KMS-11 (cell line): ENCODE measurements at regions not wholly inside any gene's neighbourhood (a gene's known extent, or its start where the extent isn't known, plus 50 kb on each side); places are given as distances from the start of the nearest gene placed in this dataset.
"Not testable (repeated sequence)": the region's sequence is repeated elsewhere in the genome, so short reads cannot be mapped to it uniquely, and the experiment has no call there.

Experiments
- H2AFZ ChIP-seq: fragments of 200-600 bp; sonication (generic); 2 replicates; pipeline ENCODE4 v1.6.1; 2016; ENCODE audit warnings: antibody characterized with exemption, mixed run types, low read depth
- H3K27ac ChIP-seq: fragments of 200-600 bp; sonication (generic); 2 replicates; pipeline ENCODE4 v1.6.1; 2016; ENCODE audit warnings: mild to moderate bottlenecking, mixed run types
- H3K27me3 ChIP-seq: fragments of 200-600 bp; sonication (generic); 2 replicates; pipeline ENCODE4 v1.6.1; 2017; ENCODE audit warnings: mild to moderate bottlenecking, low read depth, mixed run types, moderate library complexity; ENCODE audit not compliant: insufficient read depth
- H3K36me3 ChIP-seq: fragments of 200-600 bp; sonication (generic); 2 replicates; pipeline ENCODE4 v1.6.1; 2017; ENCODE audit warnings: mild to moderate bottlenecking, mixed run types; ENCODE audit not compliant: insufficient read depth
- H3K4me1 ChIP-seq: fragments of 200-600 bp; sonication (generic); 2 replicates; pipeline ENCODE4 v1.6.1; 2016; ENCODE audit warnings: mild to moderate bottlenecking, low read depth, mixed run types; ENCODE audit not compliant: poor library complexity, severe bottlenecking
- H3K4me2 ChIP-seq: fragments of 200-600 bp; sonication (generic); 2 replicates; pipeline ENCODE4 v1.7.0; 2016; ENCODE audit warnings: mild to moderate bottlenecking, mixed run types
- H3K4me3 ChIP-seq: fragments of 200-600 bp; sonication (generic); IDR thresholded peaks from 2 replicates; pipeline ENCODE4 v1.6.1; 2017; ENCODE audit warnings: low read depth, low read length, mixed read lengths; ENCODE audit not compliant: insufficient read depth
- H3K79me2 ChIP-seq: fragments of 200-600 bp; sonication (generic); 2 replicates; pipeline ENCODE4 v1.6.1; 2016; ENCODE audit warnings: low read depth, mixed run types; ENCODE audit not compliant: insufficient read depth
- H3K9ac ChIP-seq: fragments of 200-600 bp; sonication (generic); 2 replicates; pipeline ENCODE4 v1.6.1; 2016; ENCODE audit warnings: mild to moderate bottlenecking, mixed run types
- H4K20me1 ChIP-seq: fragments of 200-600 bp; sonication (generic); 2 replicates; pipeline ENCODE4 v1.6.1; 2016; ENCODE audit warnings: mild to moderate bottlenecking, mixed run types; ENCODE audit not compliant: insufficient read depth
- TF ChIP-seq, protein P1 (sequence below): fragments of 200-600 bp; sonication (generic); conservative IDR thresholded peaks from 2 replicates; pipeline ENCODE4 v1.6.1; 2017; ENCODE audit warnings: low read depth, mild to moderate bottlenecking, antibody characterized with exemption, low read length, moderate library complexity, mixed read lengths

GRCh38 chr5:62223312-62223670 lies 82.7 kb upstream of the KIF2A start:
- not testable (repeated sequence) for H3K27me3 ChIP-seq, H4K20me1 ChIP-seq, H3K4me1 ChIP-seq, H3K9ac ChIP-seq, H3K4me3 ChIP-seq, H3K27ac ChIP-seq, H3K36me3 ChIP-seq, H3K79me2 ChIP-seq
- peak overlapping the region; percentile 11; the same call in 1 of the 2 replicates for H3K4me2 ChIP-seq
- TF ChIP-seq, protein P1, sequence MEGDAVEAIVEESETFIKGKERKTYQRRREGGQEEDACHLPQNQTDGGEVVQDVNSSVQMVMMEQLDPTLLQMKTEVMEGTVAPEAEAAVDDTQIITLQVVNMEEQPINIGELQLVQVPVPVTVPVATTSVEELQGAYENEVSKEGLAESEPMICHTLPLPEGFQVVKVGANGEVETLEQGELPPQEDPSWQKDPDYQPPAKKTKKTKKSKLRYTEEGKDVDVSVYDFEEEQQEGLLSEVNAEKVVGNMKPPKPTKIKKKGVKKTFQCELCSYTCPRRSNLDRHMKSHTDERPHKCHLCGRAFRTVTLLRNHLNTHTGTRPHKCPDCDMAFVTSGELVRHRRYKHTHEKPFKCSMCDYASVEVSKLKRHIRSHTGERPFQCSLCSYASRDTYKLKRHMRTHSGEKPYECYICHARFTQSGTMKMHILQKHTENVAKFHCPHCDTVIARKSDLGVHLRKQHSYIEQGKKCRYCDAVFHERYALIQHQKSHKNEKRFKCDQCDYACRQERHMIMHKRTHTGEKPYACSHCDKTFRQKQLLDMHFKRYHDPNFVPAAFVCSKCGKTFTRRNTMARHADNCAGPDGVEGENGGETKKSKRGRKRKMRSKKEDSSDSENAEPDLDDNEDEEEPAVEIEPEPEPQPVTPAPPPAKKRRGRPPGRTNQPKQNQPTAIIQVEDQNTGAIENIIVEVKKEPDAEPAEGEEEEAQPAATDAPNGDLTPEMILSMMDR, result peak; percentile 36; the same call in 1 of the 2 replicates
- H2AFZ ChIP-seq, result peak overlapping the region; percentile 39

- TF ChIP-seq, protein P1, result peak; percentile 60
- not testable (repeated sequence) for H3K4me2 ChIP-seq, H4K20me1 ChIP-seq, H3K4me3 ChIP-seq, H3K27me3 ChIP-seq, H3K9ac ChIP-seq, H3K4me1 ChIP-seq, H2AFZ ChIP-seq, H3K79me2 ChIP-seq, H3K27ac ChIP-seq, H3K36me3 ChIP-seq
These were observed 80.9 kb upstream of the KIF2A start for GRCh38 chr5:62224987-62225601.

DNA sequence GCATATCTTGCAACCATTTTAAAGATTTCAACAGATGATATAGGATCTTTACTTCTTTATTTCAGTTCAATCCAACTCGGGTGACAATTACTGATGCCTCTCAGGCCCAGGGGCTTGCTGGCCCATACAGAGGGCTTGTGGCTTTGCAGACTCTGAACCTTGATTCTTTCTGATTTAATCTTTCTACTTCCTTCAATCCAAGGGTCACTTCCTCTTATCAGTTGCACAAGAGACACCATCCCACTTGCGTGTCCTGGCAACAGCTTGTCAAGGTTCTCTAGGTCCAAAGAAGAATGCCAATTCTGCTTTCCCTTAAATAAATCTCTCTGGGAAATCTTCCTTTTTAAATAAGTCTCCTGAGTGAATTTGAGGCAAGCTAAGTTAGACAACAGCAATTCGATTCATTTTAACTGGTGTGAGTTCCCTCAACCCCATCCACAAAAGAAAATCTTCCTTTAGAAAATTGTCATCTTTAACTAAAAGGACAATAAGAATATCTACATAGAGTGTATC lies 75.1 kb upstream of the KIF2A start:
- H3K4me1 ChIP-seq, result peaks cover 16% of the 10 kb centered on the region
- H3K27ac ChIP-seq, H3K79me2 ChIP-seq, H2AFZ ChIP-seq, H3K27me3 ChIP-seq, H3K36me3 ChIP-seq, H4K20me1 ChIP-seq, H3K9ac ChIP-seq, H3K4me2 ChIP-seq, H3K4me3 ChIP-seq: not testable (repeated sequence)

DNA sequence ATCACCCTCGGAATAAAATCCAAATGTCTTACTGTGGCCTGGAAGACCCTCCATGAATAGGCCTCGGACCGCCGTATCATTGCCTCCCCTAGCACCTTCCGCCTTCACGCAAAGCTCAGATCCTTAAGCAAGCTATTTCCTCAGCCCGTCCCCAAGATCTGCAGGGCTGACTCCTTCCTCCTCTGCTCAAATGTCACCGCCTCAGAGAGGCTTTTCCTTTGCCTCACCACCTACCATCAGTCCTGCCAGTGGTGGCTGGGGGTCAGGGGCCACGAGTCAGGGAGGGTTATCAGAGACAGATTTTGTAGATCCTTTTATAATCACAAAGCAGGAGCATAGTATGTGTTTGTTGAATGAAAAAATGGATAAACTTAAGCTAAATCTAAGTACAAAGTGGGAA lies 74.4 kb upstream of the KIF2A start:
- Histone ChIP-seq H3K4me1 (peaks cover 21% of the 10 kb centered on the region), H3K27ac (no peak overlapping the region), H4K20me1 (no peaks in the 10 kb centered on the region), H3K36me3 (no peaks in the 10 kb centered on the region), H2AFZ (no peak overlapping the region), H3K4me2 (no peak overlapping the region), H3K79me2 (no peaks in the 10 kb centered on the region), H3K4me3 (no peak overlapping the region), H3K27me3 (no peaks in the 10 kb centered on the region), H3K9ac (no peak overlapping the region)
- TF ChIP-seq, protein P1, result no peak

- H3K4me3 ChIP-seq, H3K27me3 ChIP-seq, H3K79me2 ChIP-seq, H3K9ac ChIP-seq, H2AFZ ChIP-seq, H4K20me1 ChIP-seq, H3K36me3 ChIP-seq, H3K4me2 ChIP-seq, H3K27ac ChIP-seq: not testable (repeated sequence)
- peaks cover 26% of the 10 kb centered on the region for H3K4me1 ChIP-seq
These were observed 73.8 kb upstream of the KIF2A start for GRCh38 chr5:62232218-62232617.

GRCh38 chr5:62233083-62234046 lies 72.6 kb upstream of the KIF2A start:
- H3K79me2 ChIP-seq, H3K27me3 ChIP-seq, H3K9ac ChIP-seq, H3K36me3 ChIP-seq, H3K4me3 ChIP-seq, H2AFZ ChIP-seq, H3K27ac ChIP-seq, H3K4me2 ChIP-seq, H4K20me1 ChIP-seq: not testable (repeated sequence)
- peaks cover 36% of the 10 kb centered on the region for H3K4me1 ChIP-seq

- Histone ChIP-seq H3K27ac (peak overlapping the region; percentile 26; the same call in 1 of the 2 replicates), H3K4me2 (peak overlapping the region; percentile 29; the same call in 1 of the 2 replicates), H2AFZ (peak overlapping the region; percentile 7; the same call in 1 of the 2 replicates), H3K4me1 (peaks cover 36% of the 10 kb centered on the region)
- not testable (repeated sequence) for H4K20me1 ChIP-seq, H3K9ac ChIP-seq, H3K4me3 ChIP-seq, H3K36me3 ChIP-seq, H3K27me3 ChIP-seq, H3K79me2 ChIP-seq
These were observed 69.4 kb upstream of the KIF2A start for GRCh38 chr5:62236593-62236992.
